ENCODE measurements at regions not wholly inside any gene's neighbourhood (a gene's known extent, or its start where the extent isn't known, plus 50 kb on each side); places are given as distances from the start of the nearest gene placed in this dataset.

DNA sequence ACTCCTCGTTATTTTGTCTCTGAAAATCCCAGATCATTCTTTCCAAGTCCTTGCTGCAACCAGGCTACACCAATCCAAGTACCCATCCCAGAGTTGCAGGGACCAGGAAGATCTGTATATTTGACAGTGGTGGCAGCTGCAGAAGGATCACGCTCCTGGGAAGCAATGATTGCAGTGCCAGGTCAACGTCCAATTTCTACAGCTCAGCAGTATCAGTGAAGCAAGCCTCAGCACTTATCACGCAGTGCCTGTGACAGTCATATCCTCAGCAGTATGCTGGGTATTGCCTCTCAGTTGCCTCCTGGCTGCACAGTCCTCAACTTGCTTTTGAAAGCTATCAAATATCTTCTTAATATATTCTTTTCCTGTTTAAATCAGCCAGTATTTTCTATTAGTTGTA, 66.7 kb downstream of the BARHL2 start:
- no peak for DNase-seq

DNA sequence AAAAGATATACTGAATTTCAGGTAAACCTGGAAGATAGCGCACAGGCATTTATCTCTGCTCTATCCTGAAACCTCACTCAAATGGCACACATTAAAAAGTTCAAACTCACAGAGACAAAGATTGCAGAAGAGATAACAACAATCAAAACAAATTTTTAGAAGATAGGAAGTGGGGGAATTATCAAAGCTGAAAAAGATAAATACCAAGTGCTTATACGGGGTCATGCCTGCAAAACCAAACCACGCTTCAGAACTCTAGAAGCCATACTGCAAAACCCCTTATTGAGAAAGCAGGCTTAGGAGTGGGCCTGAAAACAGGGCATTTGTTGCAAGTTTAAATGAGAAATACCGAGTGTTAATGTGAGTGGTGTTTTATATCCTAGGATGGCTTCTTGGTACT, 76.8 kb downstream of the BARHL2 start:
- DNase-seq = no peak

GRCh38 chr1:90622666-90623065, 94.4 kb downstream of the BARHL2 start:
- no peak for DNase-seq

GRCh38 chr1:90621986-90622385, 95.1 kb downstream of the BARHL2 start:
- no peak for DNase-seq

DNA sequence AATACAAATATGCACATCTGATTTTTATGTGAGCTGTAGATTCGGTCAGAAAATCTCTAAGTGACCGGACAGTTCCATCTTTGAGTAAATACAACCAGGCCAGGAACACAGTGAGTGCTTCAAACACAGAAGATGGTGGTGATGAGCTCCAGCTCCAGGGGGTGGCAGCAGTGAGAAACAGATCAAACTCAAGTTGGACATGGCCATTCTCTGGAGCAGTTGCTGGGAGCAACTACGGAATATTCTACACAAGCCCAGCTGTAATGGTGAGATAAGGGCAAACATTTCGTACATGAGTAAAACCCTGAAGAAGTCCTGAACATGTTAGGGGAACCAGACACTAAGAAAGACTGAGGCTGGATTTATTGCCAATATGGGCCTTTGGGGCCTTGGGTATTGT, 100.7 kb downstream of the BARHL2 start:
- DNase-seq = no peak

DNA sequence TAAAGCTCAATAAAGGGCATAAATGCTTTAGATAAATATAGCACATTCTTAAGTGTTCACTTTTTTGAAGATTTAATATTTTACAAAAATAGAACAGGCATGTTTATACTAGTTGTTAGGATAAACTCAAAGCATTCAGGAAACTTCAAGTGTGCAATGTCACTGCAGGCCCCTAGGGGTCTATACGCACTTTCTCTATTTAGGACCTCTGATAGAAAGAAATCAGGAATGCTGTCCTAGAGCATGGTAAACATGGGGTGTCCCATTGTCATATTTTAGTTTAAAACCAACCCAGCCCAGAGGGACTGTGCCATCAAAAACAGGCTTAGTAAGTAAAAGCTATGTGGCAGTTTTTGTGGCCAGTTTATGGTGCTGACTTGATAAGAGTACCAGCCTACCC, 102.2 kb downstream of the BARHL2 start:
- DNase-seq = no peak

- no peak for DNase-seq
Observed at GRCh38 chr1:90613371-90613770, 103.7 kb downstream of the BARHL2 start.

GRCh38 chr1:90612033-90612432, 105.1 kb downstream of the BARHL2 start:
- DNase-seq = no peak

- DNase-seq = no peak
Observed at GRCh38 chr1:90607736-90608135, 109.4 kb downstream of the BARHL2 start.

DNA sequence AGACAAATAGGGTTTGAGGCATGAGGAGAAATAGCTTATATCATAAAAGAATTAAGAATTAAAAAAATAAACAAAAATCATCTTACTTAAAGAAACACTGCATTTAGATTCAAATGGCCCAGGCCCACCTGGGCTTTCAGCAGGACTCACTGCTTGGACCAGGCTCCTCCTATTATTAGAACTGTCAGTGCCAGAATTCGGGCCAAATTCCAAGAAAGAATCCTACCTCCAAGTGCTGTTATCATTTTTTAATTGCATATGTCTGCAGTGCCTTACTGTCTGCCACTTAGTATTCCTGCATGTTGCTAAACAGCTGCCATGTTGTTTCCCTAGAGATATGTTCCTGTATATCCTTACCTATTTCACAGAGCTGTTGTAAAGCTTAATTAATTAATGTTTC, 112.0 kb downstream of the BARHL2 start:
- no peak for DNase-seq

DNA sequence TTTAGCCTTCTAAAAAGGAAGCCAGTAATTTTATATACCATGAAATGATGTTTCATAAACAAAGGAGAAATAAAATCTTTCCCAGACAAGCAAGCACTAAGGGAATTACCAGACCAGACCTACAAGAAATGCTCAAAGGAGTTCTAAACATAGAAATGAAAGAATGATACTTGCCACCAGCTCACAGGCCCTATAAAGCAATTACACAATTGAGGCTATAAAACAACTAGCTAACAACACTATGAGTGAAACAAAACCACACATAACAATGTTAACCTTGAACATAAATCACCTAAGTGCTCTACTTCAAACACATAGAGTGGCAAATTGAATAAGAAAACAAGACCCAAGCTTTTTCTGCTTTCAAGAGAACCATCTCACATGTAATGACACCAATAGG, 123.8 kb downstream of the BARHL2 start:
- DNase-seq = no peak

DNA sequence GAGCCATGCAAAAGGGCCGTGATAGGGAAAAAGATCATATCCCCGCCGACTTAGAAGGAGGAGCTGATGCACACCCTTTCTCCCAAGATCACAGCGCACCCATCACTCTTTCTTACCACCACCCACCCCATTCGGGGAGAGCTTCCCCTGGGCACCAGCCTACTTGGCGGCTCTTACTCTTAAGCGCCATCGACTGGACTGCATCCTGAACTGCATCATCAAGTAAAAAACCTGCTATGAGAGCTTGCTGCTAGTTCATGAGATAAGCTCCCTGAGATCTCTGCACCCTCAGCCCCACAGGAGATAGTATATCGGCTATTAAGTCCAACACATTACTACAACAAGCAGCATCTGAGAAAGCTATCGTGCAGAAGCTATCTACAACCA, 125.1 kb downstream of the BARHL2 start:
- DNase-seq = no peak

- DNase-seq = no peak
Observed at GRCh38 chr1:90591355-90591969, 125.6 kb downstream of the BARHL2 start.

DNA sequence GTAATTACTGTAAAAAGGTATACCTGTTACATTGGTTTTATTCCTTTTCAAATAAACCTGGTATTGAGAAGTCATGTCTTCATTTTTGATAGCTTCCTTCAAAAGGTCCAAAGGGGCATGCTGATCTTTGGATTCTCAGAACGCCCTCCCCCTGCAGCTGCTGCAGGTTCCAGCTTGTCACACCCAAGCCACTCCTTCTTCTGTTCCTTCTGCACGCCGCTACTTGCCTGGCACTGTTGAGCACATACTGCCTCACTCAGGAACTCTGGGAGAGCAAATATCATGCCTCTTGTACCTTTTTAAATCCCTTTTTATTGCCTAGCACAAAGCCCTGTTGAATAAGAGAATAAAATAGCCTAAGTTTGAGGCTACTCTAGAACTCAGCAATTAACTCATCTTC, 136.9 kb downstream of the BARHL2 start:
- DNase-seq = peak; percentile 58

GRCh38 chr1:90579212-90579802, 137.8 kb downstream of the BARHL2 start:
- peak; percentile 37 for DNase-seq

GRCh38 chr1:90574692-90575370, 142.3 kb downstream of the BARHL2 start:
- no peak for DNase-seq

- DNase-seq = no peak
Observed at GRCh38 chr1:90573736-90574135, 143.4 kb downstream of the BARHL2 start.

DNA sequence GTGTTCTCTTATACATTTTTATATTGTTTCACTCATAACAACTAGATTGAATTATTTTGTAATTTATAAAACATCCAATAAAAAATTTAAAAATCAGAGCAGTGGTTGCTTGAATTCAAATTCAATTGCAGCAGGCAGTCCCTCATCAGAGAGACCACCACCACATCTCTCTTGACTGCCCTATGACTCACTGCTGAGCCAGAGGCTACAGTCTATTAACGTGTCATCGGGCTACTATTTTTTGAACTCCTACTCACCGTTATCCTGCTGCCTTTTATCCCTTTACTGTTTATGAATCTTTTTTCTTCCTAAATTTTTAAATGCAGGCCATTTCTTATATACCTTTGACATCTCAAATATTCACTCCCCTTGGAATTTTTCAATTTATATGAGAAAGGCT, 144.7 kb downstream of the BARHL2 start:
- DNase-seq = no peak

GRCh38 chr1:90568436-90568835, 148.7 kb downstream of the BARHL2 start:
- DNase-seq = no peak

- DNase-seq = no peak
Observed at GRCh38 chr1:90564164-90564563, 152.9 kb downstream of the BARHL2 start.

GRCh38 chr1:90562892-90563291, 154.2 kb downstream of the BARHL2 start:
- DNase-seq = no peak

DNA sequence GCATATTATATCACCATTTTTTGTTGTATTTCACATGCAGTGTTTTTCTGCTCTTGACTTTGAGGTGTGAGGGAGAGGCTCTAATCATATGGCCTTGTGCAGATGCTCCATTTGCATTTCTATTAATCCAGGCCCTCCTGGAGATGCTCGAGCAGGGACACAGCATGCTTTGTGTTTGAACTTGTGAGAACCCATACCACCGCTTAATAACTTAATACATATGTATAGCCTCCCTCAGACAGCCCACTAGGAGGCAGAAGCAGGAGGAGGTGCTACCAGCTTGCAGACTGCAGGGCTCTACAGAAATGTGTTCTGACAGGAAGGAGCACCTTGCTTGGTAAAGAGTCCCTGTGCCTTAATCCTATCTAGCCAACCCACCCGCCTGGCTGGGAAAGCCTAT, 155.2 kb downstream of the BARHL2 start:
- DNase-seq = no peak

GRCh38 chr1:90561103-90561783, 155.9 kb downstream of the BARHL2 start:
- no peak for DNase-seq

DNA sequence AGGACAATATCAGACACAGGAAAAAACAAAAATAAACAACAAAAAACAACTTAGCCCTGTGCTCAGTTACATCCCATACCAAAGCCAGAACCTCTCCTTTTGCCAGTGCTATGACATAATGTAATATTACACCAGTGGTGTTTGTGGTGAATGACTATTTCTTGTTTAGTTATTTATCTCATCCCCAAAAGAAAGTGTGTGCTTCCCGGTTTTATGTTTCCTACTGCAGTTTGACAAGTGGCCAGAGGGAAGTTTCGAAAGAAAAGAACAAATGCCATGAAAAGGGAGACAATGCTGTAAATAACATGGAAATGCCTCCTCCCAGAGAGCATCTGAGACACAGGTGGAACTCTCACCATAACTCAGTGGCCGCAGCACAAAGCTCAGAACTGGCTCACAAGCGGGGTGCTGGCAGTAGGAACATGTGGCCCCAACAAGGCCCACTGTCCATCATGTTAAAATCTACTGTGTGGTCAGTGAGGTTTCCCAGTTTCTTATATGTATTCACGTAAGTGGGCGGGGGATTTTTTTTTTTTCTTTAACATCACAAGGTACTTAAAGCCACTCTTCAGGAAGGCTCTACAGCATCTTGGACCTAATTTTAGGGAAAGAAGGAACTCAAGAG, 158.2 kb downstream of the BARHL2 start:
- no peak for DNase-seq

All from DMS153 (cell line).